SIG-M5 (cell line): ENCODE measurements at regions not wholly inside any gene's neighbourhood (a gene's known extent, or its start where the extent isn't known, plus 50 kb on each side); places are given as distances from the start of the nearest gene placed in this dataset.

Experiments
- DNase-seq: peaks from one replicate; lab custom pipeline; 2025; lab: John Stamatoyannopoulos, UW

DNA sequence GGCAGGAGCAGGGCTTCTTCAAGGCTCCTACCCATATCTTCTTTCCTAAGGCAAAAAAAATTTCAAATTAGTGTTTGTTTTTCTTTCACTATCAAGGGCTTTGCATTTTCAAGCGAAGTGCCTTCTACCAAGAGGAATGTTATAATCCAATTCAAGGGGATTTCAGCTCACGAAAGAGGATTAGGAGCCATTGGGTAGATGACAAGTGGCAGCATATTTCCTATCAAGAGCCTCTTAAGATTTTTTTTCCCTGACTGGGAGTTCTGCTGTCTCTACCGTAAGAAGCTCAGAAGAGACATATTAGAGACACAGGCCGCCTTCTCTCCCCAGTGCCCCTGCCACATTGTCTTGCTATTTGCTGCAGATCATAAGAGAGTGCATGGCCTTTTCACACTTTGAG, 55.9 kb upstream of the BMAL1 start:
- no peak for DNase-seq

GRCh38 chr11:13222285-13222684, 55.3 kb upstream of the BMAL1 start:
- no peak for DNase-seq

- DNase-seq, result no peak
These were observed 54.5 kb upstream of the BMAL1 start for GRCh38 chr11:13223112-13223511.

DNA sequence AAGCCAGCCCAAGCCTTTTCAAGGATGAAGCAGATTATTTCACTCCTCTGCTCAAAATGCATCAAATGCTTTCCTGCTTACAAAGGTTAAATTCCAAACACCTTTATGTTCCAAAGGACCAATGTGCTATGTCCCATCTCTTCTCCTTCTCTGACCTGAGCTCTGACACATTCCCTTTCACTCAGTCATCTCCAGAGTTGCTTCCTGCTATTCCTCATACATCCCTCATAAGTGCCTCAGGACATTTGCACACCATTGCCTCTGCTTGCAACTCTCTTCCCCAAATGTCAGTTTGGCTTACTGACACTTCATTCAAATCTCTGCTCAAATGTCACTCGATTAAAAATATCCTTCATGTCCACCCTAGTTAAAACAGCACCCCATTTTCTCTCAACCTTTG, 53.3 kb upstream of the BMAL1 start:
- DNase-seq, result no peak

GRCh38 chr11:13225038-13226001, 52.3 kb upstream of the BMAL1 start:
- no peak for DNase-seq

- no peak for DNase-seq
These were observed 49.8 kb upstream of the BMAL1 start for GRCh38 chr11:13227676-13228255.
